GM13976 (cell line): ENCODE measurements at regions not wholly inside any gene's neighbourhood (a gene's known extent, or its start where the extent isn't known, plus 50 kb on each side); places are given as distances from the start of the nearest gene placed in this dataset.

ENCODE experiments used
- DNase-seq: peaks from one replicate; pipeline ENCODE4 v3.0.0; 2012; ENCODE audit warnings: low spot score
- CTCF ChIP-seq: IDR thresholded peaks from 2 replicates; pipeline ENCODE4 v1.5.1; 2012; ENCODE audit warnings: borderline replicate concordance, mild to moderate bottlenecking; ENCODE audit not compliant: insufficient read depth; ENCODE audit errors: extremely low read depth, missing control alignments, control extremely low read depth
- in situ Hi-C: fragments of 300-500 bp; cut with MboI; formaldehyde crosslinking; loops from one replicate; pipeline ENCODE4 v1.12.0; 2022; ENCODE audit warnings: low sequenced_read_pairs, mixed read lengths, inconsistent platforms; ENCODE audit not compliant: unreplicated experiment

- no peak for TF ChIP-seq CTCF
- DNase-seq, result no peak
- in situ Hi-C loops, result no loop called here
Observed at GRCh38 chr22:48138855-48139254, 1376.4 kb downstream of the TBC1D22A start.

GRCh38 chr22:48138427-48138826 lies 1376.0 kb downstream of the TBC1D22A start:
- in situ Hi-C loops, result no loop called here
- DNase-seq, result no peak
- TF ChIP-seq CTCF, result no peak

GRCh38 chr22:48137640-48138039 lies 1375.2 kb downstream of the TBC1D22A start:
- DNase-seq, result no peak
- TF ChIP-seq CTCF, result no peak
- in situ Hi-C loops, result no loop called here

GRCh38 chr22:48135592-48135991 lies 1373.1 kb downstream of the TBC1D22A start:
- no peak for TF ChIP-seq CTCF
- no peak for DNase-seq
- in situ Hi-C loops, result no loop called here

GRCh38 chr22:48125416-48125815 lies 1363.0 kb downstream of the TBC1D22A start:
- no peak for TF ChIP-seq CTCF
- in situ Hi-C loops, result no loop called here
- no peak for DNase-seq

GRCh38 chr22:48121984-48122383 lies 1359.5 kb downstream of the TBC1D22A start:
- in situ Hi-C loops, result no loop called here
- no peak for TF ChIP-seq CTCF
- no peak for DNase-seq

GRCh38 chr22:48118654-48119053 lies 1356.2 kb downstream of the TBC1D22A start:
- in situ Hi-C loops, result no loop called here
- TF ChIP-seq CTCF, result no peak
- DNase-seq, result no peak
